Erythroblast (primary cell): ENCODE measurements at regions not wholly inside any gene's neighbourhood (a gene's known extent, or its start where the extent isn't known, plus 50 kb on each side); places are given as distances from the start of the nearest gene placed in this dataset.

ENCODE experiments used
- DNase-seq, 2 experiments: peaks; one replicate each; lab custom pipeline; 2025; lab: John Stamatoyannopoulos, UW
- GATA1 ChIP-seq: IDR thresholded peaks from 2 replicates; pipeline ENCODE4 v1.6.1; 2011; ENCODE audit warnings: low read depth, mild to moderate bottlenecking, control low read depth, low read length, moderate library complexity
- POLR2A ChIP-seq: IDR thresholded peaks from 2 replicates; pipeline ENCODE4 v1.6.1; 2011; ENCODE audit warnings: mild to moderate bottlenecking, low read length

GRCh38 chr3:194826594-194826993 lies 140.9 kb downstream of the FAM43A start:
- TF ChIP-seq GATA1 (no peak), POLR2A (no peak)
- no peak for DNase-seq

DNA sequence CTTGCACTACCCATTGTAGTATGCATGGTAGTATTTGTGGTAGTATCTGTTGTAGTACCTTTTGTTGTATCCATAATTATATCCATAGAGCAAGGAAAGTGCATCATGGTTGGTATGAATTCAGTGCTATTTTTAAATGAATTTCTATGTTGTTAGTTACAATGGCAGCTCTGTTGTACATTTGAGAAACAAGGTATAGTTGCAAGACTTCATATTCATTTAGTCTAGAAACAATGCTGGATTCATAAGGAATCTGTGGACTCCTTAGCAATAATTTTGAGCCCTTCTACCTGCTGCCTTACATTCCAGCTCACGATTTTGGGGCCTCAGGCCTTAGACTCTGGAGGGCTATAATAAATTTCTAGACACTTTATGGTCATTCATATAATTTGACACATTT lies 141.8 kb downstream of the FAM43A start:
- TF ChIP-seq GATA1 (no peak), POLR2A (no peak)
- no peak for DNase-seq

- TF ChIP-seq POLR2A, result no peak
- no peak for TF ChIP-seq GATA1
- DNase-seq, result no peak
These were observed 142.4 kb downstream of the FAM43A start for GRCh38 chr3:194828116-194828515.

GRCh38 chr3:194828926-194829325 lies 143.2 kb downstream of the FAM43A start:
- no peak for DNase-seq
- no peak for TF ChIP-seq POLR2A
- TF ChIP-seq GATA1, result no peak

DNA sequence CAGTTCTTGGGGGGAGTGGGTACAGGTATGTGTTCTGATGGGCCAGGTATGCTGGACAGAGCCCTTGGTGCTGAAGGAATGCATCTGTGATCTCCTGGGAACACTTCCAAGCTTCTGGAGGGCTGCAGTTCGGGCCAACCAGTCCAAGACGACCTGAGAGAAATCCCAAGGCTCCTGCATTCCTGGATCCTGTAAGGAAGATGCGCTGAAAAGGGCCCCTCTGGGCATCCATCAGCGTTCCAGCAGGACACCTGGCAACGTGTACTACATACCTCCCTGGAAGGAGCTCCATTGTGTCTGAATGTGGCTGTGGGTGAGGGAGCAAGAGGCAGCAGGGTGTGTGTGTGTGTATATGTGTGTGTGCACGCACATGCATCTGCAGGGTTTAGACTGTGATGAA lies 144.7 kb downstream of the FAM43A start:
- no peak for TF ChIP-seq POLR2A
- TF ChIP-seq GATA1, result no peak

GRCh38 chr3:194830978-194831377 lies 145.3 kb downstream of the FAM43A start:
- TF ChIP-seq GATA1, result no peak
- no peak for TF ChIP-seq POLR2A
- DNase-seq, result no peak

More for the DNA sequence above, 144.7 kb downstream of the FAM43A start:
- DNase-seq, result no peak

DNA sequence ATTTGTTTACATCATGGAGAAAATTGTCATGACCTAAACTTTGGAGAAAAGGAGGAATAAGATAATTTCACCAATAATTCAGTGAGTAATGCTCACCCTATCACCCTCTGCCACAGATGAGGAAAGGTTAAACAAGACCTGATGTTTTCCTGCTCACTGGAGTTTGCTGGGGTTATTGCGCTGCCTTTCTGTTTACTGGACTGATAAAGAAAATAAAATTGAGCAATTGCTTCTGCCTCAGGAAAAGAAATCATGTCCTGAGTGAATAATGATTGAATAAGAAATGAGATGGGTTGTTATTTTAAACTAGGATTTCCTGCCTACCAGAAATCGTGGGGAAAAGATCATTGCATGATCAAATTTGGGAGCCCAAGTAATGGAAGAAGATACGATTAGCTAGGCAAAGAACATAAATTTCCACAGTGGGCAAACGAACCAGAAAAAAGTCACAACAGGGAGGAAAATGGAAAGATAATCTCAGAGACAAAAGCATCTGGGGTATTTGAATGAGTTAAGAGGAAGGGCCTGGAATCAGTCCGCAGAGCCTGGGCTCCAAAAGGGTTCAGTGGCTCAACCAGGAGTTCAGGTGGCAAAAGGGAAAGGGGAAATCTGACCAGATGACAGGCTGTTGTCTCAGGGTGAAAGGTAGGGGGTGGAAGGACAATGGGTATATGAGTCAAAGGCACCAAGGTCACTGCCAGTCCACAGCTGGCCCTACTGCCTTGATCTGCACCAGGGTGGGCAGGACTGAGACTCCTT lies 146.8 kb downstream of the FAM43A start:
- DNase-seq, result no peak
- TF ChIP-seq GATA1, result no peak
- TF ChIP-seq POLR2A, result no peak

- TF ChIP-seq POLR2A, result no peak
- TF ChIP-seq GATA1, result no peak
These were observed 147.6 kb downstream of the FAM43A start for GRCh38 chr3:194833114-194833910.

GRCh38 chr3:194836661-194837060 lies 151.0 kb downstream of the FAM43A start:
- TF ChIP-seq POLR2A (no peak), GATA1 (no peak)
- no peak for DNase-seq

More at GRCh38 chr3:194833114-194833910, 147.6 kb downstream of the FAM43A start:
- no peak for DNase-seq

DNA sequence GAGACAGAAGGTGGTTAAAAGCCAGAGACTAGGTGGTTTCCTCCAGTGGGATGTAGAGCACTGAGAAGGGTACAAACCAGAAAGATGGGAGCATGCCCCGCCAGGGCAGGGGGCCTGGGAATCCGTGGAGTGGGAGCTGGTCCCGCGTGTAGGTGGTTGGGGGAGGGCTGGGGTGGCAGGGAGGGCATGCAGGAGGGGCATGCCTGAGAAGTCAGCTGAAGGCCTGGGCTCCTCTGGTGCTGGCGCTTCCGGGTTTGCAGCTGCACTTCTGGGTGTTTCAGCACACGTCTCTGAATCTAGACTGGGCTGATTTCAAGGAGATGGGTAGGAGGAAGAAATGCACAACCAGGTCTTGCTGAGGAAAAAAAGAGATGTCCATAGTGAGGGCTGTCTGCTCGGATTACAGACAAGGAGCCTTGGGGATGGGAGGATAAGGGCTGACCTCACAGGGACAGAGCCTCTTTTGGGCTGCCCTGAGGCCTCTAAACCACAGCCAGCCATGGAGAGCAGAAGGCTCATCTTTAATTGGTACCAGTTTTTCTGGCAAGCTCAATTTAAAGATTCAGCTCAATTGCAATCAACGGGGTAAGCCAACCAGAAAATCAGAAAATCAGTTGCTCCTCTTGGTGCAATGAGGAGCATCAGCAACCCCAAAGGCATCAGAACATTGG lies 151.9 kb downstream of the FAM43A start:
- TF ChIP-seq POLR2A (no peak), GATA1 (no peak)
- no peak for DNase-seq

DNA sequence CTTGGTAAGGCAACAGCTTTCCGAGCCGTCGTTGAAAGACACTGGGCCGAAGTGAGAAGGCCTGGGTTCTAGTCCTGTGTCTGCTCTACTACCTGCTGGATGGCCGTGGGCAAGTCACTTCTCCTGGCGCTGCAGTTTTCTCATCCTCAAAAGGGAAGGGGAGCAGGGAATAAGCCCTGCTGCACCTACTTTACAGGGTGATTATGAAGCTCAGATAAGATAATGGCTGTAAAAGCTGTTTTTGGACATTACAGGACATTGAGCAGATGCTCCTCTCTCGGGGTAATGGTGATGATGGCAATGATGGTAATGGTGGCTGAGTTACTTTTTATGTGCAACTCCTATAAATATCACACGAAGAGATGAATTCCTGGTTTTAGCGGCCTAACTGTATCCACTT lies 152.6 kb downstream of the FAM43A start:
- TF ChIP-seq POLR2A (no peak), GATA1 (no peak)
- DNase-seq, result no peak

DNA sequence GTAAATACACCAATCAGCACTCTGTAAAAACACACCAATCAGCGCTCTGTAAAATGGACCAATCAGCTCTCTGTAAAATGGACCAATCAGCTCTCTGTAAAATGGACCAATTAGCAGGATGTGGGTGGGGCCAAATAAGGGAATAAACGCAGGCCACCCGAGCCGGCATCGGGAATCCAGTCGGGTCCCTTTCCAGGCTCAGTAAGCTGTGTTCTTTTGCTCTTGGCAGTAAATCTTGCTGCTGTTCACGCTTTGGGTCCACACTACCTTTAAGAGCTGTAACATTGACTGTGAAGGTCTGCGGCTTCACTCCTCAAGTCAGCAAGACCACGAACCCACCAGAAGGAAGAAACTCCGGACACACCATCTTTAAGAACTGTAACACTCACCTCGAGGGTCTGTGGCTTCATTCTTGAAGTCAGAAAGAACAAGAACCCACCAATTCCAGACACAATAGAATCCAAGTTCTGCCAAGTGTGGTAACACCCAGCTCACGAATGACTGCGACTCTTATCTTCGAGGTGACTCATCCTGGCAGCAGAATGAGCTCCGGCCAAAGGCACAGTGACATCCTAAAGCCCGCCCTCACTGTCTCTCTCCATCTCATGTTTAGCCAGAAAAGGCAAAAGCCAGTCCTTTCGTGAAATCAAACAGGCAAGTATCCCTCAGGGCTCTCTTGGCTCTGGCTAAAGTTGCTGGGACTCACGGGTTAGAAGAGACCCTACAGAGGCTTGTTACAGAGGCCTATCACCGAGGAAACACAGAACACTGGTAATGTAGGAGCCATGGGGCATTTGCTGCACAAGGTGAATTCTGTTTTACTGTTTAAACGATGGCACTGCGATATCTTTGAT lies 155.2 kb downstream of the FAM43A start:
- TF ChIP-seq POLR2A (no peak), GATA1 (no peak)
- peak; percentile 18 to 40 for DNase-seq

DNA sequence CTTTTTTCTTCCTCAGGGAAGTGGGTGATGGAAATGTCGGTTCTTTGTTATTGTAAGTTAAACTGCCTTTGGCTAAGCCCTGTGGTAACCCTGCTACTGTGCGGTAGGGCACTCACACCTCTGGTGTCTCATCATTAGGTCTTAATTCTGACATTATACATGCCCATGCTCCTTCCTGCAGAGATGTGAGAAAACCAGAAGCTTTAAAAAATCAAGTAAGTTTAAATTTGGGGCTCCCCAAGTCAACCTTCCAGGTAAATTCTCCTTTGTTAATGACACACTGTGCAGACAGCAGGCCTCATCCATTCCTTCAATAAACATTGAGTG lies 155.8 kb downstream of the FAM43A start:
- DNase-seq, result no peak
- TF ChIP-seq POLR2A (no peak), GATA1 (no peak)
